Left hindlimb (tissue), 1 donor: ENCODE measurements at regions not wholly inside any gene's neighbourhood (a gene's known extent, or its start where the extent isn't known, plus 50 kb on each side); places are given as distances from the start of the nearest gene placed in this dataset.
"Not testable (repeated sequence)": the region's sequence is repeated elsewhere in the genome, so short reads cannot be mapped to it uniquely, and the experiment has no call there.

Experiments
- DNase-seq: peaks from one replicate; pipeline ENCODE4 v3.0.0-alpha.2; 2018

DNA sequence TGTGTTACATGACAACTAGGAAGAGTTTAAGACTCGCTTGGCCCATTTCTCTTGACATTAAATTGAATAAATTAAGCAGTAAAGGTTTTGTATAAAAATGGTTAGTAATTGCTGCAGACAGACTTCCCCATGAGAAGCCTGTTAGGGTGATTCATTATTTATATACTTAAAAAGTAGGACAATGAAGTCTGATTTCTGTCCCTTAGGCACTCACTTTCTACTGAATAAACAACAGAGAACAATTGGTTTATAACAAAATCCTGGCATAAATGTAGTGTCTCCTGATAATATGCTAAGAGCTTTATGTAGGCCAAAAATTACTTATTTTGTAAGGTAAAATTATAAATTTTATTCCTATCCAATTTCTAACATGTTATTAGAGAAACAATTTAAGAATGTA, 2138.5 kb upstream of the PCDH20 start:
- DNase-seq, result no peak

DNA sequence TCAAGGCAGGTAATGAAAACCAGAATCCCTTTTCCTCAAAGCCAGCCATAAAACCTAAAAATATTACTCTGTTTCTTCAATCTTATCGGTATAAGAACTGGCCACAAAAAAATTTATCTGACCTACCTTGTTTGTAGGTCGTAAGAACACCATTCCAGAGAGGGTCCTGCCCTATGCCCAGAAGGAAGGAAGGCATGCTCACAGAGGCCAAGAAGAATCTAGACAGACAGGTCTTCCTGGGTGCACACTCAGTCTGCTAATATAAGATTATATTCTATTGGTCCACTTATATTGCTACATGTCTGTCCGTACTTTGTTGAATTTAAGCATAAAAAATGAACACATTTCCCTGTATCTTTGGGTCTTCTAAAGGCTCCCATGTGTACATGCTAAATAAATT, 2136.1 kb upstream of the PCDH20 start:
- no peak for DNase-seq

DNA sequence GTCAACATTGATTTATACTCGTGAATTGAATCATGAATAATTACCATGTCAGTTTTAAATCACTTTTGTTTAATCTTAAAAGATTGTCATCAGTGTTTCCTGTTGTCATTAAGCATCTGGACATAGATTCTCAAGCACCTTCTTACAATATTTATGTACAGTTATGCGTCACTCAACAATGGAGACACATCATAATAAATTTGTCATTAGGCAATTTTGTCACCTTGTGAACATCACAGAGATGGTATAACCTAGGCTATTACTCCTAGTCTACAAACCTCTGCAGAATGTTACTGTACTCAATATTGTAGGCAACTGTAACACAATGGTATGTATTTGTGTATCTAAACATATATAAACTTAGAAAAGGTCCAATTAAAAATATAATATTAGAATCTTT, 2130.9 kb upstream of the PCDH20 start:
- no peak for DNase-seq

DNA sequence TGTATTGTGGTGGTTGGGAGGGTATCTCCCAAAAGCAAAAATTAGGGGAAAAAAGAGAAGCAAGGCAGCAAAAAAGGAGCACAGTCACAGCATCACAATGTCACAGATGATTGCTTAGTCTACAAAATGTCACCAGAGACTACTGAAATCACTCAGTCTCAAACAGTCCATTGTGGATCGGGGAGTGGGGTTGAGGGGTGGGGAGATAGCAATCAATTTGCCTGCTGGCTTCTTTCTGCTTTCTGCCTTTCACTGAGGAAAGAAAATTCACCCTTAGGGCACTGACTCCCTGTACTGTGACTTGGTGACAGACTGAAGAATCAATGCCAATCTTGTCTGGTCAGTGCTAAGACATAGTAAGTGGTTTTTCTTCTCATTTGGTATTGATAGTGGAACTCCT, 2127.1 kb upstream of the PCDH20 start:
- no peak for DNase-seq

DNA sequence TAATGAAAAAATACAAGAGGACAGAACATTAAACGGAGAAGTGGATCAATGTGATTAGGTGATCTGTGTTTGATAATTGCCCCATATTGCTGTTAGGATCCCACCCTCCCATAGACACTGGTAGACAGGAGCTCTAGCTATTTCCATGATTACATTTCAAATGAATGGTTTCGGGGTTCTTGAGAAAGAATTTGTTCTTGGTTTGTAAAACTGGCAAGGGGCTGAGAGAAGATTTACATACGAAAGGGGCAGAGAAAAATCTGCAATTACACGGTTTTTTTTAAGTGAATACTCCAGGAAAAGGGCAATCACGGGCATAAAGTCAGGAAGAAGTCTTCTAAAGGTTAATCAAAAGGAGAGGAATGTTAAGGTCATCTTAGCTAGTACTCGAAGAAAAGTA, 2125.7 kb upstream of the PCDH20 start:
- DNase-seq, result no peak

- no peak for DNase-seq
Measured at GRCh38 chr13:63540061-63540460, 2124.4 kb upstream of the PCDH20 start.

DNA sequence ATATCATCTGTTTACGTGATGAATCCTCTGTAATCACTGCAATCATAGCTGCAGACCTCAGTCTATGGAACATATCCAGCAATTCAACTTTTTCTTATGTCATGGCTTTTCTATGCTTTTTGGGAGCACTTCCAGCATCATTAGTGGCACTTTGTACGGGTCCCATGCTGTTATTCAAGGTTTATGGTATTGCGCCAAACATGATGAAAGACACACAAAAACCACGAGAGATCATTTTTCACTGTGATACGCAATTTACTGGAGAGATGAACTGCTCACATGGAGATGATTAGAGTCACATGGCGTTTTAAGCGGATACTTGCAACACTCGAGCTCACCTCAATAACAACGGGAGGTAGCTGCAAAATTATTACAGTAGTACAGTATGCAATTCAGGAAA, 2101.7 kb upstream of the PCDH20 start:
- no peak for DNase-seq

DNA sequence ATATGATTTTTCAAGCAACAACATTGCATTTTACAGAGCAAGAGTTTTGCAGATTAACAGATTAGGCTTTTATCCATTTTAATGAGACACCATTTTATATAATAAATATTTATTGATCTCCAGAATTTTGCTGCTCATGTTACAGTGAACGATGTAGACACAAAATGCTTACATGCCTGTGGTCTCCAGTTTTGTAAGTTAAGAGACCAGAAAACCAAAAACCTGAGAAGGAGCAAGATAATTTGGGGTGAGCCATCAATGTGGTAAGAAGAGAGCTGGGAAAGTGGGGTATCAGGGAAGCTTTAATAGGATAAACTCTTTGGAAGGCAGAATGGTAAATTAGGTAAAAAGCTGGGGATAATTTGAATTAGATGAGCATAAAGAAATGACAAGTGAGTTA, 2100.5 kb upstream of the PCDH20 start:
- no peak for DNase-seq

DNA sequence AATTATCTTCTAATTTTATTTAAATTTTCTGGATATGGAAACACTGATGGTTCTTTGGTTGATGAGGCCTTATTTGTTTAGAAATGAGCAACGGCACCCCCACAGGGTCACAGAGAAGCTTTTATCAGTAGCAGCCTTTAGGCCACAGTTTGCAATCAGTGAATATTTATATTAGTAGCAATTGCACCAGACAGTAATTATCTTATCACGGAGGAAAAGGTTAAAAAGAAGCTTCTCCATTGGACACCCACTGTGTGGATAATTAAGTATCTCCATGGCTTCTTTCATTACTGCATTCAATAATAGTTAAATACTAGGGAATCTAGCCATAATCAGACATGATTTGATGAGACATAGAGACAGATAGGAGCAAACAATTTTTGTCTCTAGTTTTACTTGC, 2099.2 kb upstream of the PCDH20 start:
- no peak for DNase-seq

DNA sequence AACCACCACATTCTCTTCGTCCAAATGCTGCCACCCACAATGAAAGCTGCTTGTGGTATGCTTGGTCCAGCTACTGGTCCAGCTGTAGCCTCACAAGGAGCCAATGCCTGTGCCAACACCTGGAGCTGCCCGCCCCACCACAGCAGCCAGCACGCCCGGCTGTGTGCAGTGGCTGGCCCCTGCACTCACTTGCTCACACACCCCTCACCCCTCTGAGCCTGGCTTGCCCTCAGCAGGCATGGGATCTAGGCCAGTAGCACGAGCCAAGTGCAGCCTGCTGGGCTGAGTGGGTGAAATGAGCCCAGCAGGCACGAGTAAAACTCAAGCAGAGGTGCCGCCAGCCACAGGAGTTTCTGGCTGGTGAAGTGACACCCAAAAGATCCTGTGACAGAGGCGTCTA, 2096.4 kb upstream of the PCDH20 start:
- DNase-seq, result no peak

DNA sequence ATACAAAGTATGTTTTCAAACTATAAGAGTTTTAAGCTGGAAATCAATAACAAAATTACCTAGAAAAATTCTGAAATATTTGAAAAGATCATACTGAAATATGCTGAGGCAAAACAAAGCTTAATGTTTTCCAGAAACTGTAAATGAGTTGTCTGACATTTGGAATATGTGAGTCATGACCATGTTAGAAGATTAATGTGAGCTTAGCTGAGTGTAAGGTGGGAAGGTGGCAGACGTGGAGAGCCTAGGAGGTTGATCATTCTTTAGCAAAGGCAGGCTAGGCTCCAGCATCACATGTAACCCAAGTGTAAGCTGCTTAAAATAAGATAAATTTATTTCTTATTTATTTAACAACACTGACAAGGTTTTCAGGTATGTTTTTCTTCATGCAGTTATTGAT, 2086.1 kb upstream of the PCDH20 start:
- no peak for DNase-seq

- DNase-seq, result no peak
Measured at GRCh38 chr13:63497601-63498000, 2082.0 kb upstream of the PCDH20 start.

DNA sequence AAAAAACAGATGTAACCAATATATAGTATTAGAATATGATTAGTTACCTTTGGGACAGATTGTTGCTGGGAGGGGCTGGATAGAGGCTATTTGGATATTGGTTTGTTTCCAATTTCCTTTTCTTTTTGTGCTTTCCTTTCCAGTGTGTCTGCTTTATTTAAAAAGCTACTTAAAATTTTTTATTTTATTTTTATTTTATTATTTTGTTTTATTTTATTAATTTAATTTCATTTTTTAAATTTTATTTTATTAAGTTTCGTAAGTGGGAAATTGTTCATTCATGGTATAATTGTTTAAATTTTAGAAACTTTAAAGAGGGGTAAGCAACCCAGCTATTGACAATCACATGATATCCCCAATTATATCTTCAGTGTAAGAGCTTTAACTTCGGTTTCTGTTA, 2077.0 kb upstream of the PCDH20 start:
- DNase-seq, result no peak

- no peak for DNase-seq
Measured at GRCh38 chr13:63490149-63490548, 2074.5 kb upstream of the PCDH20 start.

DNA sequence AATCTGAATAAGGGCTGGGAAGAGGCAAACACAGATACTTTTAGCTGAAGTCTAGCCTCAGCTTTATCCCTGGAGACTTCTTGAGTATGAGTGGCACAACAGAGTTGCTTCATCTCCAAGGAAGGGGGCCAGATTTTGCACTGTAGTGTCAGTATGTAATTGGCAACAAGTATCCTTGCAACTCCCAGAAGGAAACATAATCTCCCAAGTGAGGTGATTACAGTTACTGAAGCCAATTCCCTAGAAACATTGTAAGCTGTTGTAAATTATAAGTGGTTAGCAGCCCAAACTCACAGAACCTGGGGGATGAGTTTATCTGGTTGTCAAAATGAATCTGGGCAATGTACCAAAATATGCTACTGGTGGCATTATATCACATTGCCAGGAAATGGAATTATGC, 2065.7 kb upstream of the PCDH20 start:
- DNase-seq, result no peak

DNA sequence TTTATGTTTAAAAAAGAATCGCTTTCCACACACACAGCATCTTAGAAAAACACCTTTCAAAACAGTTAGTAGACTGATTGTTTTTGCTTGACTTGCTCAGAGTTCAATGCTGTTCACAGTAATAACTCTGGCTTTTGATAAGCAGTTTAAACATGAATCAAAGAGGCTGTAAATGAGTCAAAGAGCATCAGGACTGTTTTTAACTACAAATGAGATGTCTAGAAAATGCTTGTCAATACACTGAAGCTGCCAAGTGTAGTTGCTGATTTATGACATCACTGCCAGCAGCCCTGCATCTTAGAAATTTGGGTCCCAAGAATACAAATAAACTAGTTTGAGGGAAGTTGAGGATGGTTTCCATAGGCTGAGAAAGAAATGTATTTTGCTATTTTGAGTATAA, 2057.1 kb upstream of the PCDH20 start:
- no peak for DNase-seq

DNA sequence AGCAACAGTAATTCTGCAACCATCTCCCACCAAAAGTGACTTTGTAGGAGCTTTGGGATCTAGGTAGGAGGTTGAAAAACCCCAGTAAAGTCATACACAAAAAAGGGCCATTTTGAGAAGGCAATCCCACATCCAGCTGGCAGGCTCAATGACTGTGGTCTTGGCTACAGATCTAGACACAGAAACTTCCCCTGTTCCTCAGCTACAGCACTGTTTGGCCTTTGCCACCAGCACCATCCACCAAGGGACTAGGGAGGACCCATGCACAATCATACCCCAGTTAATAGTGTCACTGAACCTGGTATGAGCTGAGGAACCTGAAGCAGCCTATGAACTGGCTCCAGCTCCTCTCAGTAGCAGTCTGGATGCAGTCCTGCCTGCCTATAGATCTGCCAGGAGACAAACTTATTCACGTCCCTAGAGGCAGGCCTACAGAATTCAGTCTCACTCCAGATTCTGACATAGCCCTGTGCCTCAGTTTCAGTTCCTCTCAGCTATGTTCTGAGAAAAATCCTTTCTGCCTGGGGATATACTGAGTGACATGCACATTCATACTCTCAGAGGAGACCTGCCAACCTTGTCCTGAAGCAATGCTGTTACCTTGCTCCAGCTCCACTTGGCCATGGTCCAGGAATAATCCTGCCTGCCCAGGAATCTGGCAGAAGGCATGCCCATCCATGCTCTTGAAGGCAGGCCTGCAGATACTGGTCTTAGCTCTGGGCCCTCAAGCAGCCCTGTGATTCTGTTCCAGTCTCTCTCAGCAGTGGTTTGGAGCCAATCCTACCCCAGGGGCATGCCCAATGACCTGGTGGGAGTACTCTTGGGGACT, 2048.3 kb upstream of the PCDH20 start:
- DNase-seq, result no peak

- no peak for DNase-seq
Measured at GRCh38 chr13:63460462-63461090, 2044.9 kb upstream of the PCDH20 start.

DNA sequence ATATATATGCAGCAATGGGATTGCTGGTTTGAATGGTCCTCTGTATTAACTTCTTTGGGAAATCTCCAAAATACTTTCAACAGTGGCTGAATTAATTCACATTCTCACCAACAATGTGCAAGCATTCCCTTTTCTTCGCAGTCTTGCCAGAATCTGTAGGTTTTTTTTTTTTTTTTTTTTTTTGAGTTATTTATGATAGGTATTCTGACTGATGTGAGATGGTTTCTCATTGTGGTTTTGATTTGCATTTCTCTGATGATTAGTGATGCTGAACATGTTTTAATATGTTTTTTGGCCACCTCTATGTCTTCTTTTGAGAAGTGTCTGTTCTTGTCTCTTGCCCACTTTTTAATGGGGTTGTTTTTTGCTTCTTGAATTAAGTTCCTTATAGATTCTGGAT, 2041.5 kb upstream of the PCDH20 start:
- DNase-seq, result no peak

DNA sequence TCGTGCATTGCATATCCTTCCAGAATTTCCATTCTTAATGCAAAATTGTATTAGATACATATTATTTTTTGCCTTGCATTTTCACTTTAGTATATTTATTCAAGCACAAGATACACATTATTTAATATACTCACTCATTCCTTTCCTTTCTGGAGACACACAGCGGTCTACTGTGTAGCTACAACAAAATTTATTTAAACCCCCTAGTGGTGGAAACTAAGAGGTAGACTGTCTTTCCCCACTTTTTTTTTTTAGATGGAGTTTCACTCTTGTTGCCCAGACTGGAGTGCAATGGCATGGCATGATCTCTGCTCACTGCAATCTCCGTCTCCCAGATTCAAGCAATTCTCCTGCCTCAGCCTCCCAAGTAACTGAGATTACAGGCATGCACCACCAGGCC, 2040.3 kb upstream of the PCDH20 start:
- no peak for DNase-seq

GRCh38 chr13:63449550-63449949, 2033.9 kb upstream of the PCDH20 start:
- DNase-seq, result no peak

DNA sequence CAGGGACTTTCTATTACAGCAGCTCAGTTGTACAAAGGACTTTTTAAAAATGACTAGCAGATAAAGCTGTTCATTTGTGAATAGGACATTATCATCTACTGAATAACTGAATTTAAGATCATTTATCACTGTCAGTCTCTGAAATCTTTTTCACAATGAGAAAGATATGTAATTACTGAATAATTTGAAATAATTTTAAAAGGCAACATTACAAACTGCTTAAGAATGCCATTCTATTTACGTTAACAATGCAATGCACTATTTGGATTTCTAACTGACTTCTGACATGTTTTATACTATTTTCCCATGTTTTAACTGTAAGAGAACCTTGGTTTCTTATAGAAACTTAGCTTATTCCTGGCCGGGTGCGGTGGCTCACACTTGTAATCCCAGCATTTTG, 2033.0 kb upstream of the PCDH20 start:
- no peak for DNase-seq

GRCh38 chr13:63446329-63446728, 2030.7 kb upstream of the PCDH20 start:
- no peak for DNase-seq

GRCh38 chr13:63444225-63444624, 2028.6 kb upstream of the PCDH20 start:
- DNase-seq, result not testable (repeated sequence)

- no peak for DNase-seq
Measured at GRCh38 chr13:63438951-63439350, 2023.3 kb upstream of the PCDH20 start.
